ENCODE measurements at regions not wholly inside any gene's neighbourhood (a gene's known extent, or its start where the extent isn't known, plus 50 kb on each side); places are given as distances from the start of the nearest gene placed in this dataset.

DNA sequence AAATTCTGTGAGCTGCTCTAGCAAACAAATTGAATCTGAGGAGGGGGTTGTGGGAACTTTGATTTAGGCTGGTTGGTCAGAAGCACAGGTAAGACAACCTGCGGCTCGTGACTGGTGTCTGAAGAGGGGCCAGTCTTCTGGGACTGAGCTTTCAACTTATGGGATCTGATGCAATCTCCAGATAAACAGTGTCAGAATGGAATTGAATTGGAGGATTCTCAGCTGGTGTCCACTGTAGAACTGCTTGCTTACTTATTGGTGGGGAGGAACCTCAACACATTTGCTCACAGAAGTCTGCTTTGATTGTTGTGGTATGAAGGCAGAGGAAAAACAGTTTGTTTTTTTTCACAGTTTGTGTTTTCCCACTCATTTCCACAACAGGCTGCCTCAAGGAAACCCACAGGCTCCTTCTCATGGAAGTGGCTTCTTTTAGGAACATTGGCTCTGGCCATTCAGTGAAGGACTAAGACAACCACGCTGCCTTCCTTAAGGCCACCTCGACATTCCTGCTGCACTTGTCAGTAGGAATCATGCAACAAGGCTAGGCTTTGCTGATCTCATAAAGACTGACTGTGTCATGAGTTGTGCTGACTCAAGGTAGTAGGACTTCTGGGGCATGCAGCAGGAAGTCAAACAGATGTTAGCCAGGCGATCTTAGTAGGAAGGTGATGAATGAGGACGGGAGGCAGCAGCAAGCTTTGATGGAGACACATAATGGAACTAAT is 104.7 kb downstream of the TSN start:
- DNase-seq (ENCODE audit: low spot score) = no peak
- Histone ChIP-seq H3K4me3 (no peak overlapping the region), H3K27ac (no peak overlapping the region)
- TF ChIP-seq, protein P1, sequence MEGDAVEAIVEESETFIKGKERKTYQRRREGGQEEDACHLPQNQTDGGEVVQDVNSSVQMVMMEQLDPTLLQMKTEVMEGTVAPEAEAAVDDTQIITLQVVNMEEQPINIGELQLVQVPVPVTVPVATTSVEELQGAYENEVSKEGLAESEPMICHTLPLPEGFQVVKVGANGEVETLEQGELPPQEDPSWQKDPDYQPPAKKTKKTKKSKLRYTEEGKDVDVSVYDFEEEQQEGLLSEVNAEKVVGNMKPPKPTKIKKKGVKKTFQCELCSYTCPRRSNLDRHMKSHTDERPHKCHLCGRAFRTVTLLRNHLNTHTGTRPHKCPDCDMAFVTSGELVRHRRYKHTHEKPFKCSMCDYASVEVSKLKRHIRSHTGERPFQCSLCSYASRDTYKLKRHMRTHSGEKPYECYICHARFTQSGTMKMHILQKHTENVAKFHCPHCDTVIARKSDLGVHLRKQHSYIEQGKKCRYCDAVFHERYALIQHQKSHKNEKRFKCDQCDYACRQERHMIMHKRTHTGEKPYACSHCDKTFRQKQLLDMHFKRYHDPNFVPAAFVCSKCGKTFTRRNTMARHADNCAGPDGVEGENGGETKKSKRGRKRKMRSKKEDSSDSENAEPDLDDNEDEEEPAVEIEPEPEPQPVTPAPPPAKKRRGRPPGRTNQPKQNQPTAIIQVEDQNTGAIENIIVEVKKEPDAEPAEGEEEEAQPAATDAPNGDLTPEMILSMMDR (IDR thresholded peaks at IDR 0.05) = no peak

- no peak overlapping the region for H3K27ac ChIP-seq
- no peak for DNase-seq (ENCODE audit: low spot score)
- no peak overlapping the region for H3K4me3 ChIP-seq
- TF ChIP-seq, protein P1 (IDR thresholded peaks at IDR 0.05) = no peak
These were observed 105.3 kb downstream of the TSN start for GRCh38 chr2:121860758-121861227.

DNA sequence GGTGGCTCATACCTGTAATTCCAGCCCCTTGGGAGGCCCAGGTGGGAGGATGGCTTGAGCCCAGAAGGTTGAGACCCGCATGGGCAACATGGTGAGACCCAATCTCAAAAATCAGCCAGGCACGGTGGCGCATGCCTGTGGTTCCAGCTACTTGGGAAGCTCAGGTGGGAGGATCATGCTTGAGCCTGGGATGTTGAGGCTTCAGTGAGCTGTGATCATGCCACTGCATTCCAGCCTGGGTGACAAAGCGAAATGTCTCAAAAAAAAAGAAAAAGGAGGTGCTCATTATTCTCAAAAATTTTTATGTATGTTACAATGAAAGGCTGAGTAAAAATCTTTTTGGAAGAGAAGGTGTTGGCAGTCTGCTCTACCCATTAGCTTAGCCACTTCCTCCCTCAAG is 106.8 kb downstream of the TSN start:
- no peak overlapping the region for H3K27ac ChIP-seq
- no peak overlapping the region for H3K4me3 ChIP-seq
- TF ChIP-seq, protein P1 (IDR thresholded peaks at IDR 0.05) = no peak
- no peak for DNase-seq (ENCODE audit: low spot score)

- TF ChIP-seq, protein P1 (IDR thresholded peaks at IDR 0.05) = no peak
- H3K27ac ChIP-seq = no peak overlapping the region
- DNase-seq (ENCODE audit: low spot score) = no peak
- H3K4me3 ChIP-seq = no peak overlapping the region
These were observed 110.5 kb downstream of the TSN start for GRCh38 chr2:121865914-121866313.

DNA sequence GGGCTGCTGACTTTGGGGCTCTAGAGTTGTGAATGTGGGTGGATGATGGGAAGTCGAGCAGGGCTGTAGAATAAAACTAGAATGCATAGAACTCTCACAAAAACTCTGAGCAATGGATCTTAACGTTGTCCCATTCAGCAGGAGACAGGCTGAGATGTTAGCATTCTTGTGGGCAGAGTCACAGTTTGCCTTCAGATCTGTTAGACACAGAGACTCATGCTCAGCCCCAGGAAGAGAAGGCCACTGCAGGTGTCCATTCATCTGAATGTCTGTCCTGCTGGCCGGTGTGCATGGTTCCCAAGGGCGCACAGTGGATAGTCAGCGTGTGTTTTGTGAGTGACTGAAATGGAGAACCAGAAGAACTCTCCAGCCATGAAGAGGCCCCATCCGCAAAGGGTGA is 111.3 kb downstream of the TSN start:
- Histone ChIP-seq H3K27ac (no peak overlapping the region), H3K4me3 (no peak overlapping the region)
- TF ChIP-seq, protein P1 (IDR thresholded peaks at IDR 0.05) = no peak
- no peak for DNase-seq (ENCODE audit: low spot score)

- TF ChIP-seq, protein P1 (IDR thresholded peaks at IDR 0.05) = no peak
These were observed 113.2 kb downstream of the TSN start for GRCh38 chr2:121868652-121869051.

DNA sequence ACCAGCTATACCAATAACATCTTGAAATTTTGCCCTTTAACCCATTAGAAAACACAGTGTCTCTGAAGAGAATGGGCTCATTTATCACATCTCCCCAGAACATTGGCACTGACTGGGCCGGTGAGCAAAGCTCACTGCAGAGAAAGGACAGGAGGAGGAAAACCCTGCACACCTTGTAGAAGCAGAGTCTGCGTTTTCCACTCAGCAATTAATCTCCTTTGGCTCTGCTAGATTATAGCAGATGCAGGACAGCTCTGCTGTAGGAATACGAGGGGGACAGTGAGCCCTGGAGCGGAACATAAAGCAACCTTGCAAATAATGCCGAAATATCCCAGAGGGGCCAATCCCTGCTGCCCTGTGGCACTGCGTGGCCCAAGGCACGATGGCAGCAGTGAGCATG is 113.9 kb downstream of the TSN start:
- Histone ChIP-seq H3K4me3 (no peak overlapping the region), H3K27ac (no peak overlapping the region)
- TF ChIP-seq, protein P1 (IDR thresholded peaks at IDR 0.05) = no peak
- DNase-seq (ENCODE audit: low spot score) = no peak

More at GRCh38 chr2:121868652-121869051, 113.2 kb downstream of the TSN start:
- DNase-seq (ENCODE audit: low spot score) = no peak
- Histone ChIP-seq H3K27ac (no peak overlapping the region), H3K4me3 (no peak overlapping the region)
